T-helper 17 cell (primary cell): ENCODE measurements at regions not wholly inside any gene's neighbourhood (a gene's known extent, or its start where the extent isn't known, plus 50 kb on each side); places are given as distances from the start of the nearest gene placed in this dataset.
A peak's percentile ranks its signal among the peaks of the same experiment; 100 is the strongest.

ENCODE experiments used
- ATAC-seq: fragments of 150-1000 bp; cut with Tn5 transposase; 2 replicates; pipeline ENCODE4 v1.10.0; 2021; ENCODE audit warnings: mild to moderate bottlenecking, moderate library complexity
- DNase-seq, 3 donors: peaks; one replicate each; pipeline versions ENCODE4 v3.0.0 to v3.0.0-alpha.2; 2020 to 2021
- H3K9me3 ChIP-seq: one replicate; pipeline ENCODE4 v1.7.0; 2013; ENCODE audit warnings: low read length, mild to moderate bottlenecking; ENCODE audit not compliant: control insufficient read depth, poor library complexity, severe bottlenecking
- H3K27ac Mint-ChIP-seq: one replicate; pipeline ENCODE4 v1.8.0; 2022; ENCODE audit warnings: mild to moderate bottlenecking, moderate library complexity, mixed read lengths
- H3K27me3 Mint-ChIP-seq: one replicate; pipeline ENCODE4 v1.8.0; 2022; ENCODE audit warnings: mixed read lengths
- H3K36me3 Mint-ChIP-seq: one replicate; pipeline ENCODE4 v1.8.0; 2022; ENCODE audit warnings: low read depth, mixed read lengths
- H3K4me1 Mint-ChIP-seq: one replicate; pipeline ENCODE4 v1.8.0; 2022; ENCODE audit warnings: mild to moderate bottlenecking, mixed read lengths
- H3K4me3 Mint-ChIP-seq: one replicate; pipeline ENCODE4 v1.8.0; 2022; ENCODE audit warnings: mild to moderate bottlenecking, moderate library complexity, mixed read lengths

GRCh38 chr6:133683606-133684005, 205.3 kb upstream of the TCF21 start:
- no peaks in the 10 kb centered on the region for H3K9me3 ChIP-seq
- Mint-ChIP-seq H3K27ac (no peak overlapping the region), H3K4me1 (no peaks in the 10 kb centered on the region), H3K4me3 (no peak overlapping the region), H3K36me3 (no peaks in the 10 kb centered on the region), H3K27me3 (no peaks in the 10 kb centered on the region)
- no peak for ATAC-seq
- DNase-seq = no peak

GRCh38 chr6:133688705-133689492, 200.0 kb upstream of the TCF21 start:
- no peaks in the 10 kb centered on the region for H3K36me3 Mint-ChIP-seq
- H3K4me3 Mint-ChIP-seq = peak overlapping the region; percentile 13
- peak overlapping the region; percentile 35 for H3K27ac Mint-ChIP-seq
- no peaks in the 10 kb centered on the region for H3K9me3 ChIP-seq
- DNase-seq = no peak
- ATAC-seq = peak; percentile 69
- no peaks in the 10 kb centered on the region for H3K27me3 Mint-ChIP-seq
- peaks cover 5% of the 10 kb centered on the region for H3K4me1 Mint-ChIP-seq

- Mint-ChIP-seq H3K27me3 (no peaks in the 10 kb centered on the region), H3K27ac (no peak overlapping the region), H3K36me3 (no peaks in the 10 kb centered on the region), H3K4me3 (no peak overlapping the region), H3K4me1 (peaks cover 5% of the 10 kb centered on the region)
- DNase-seq = no peak
- H3K9me3 ChIP-seq = no peaks in the 10 kb centered on the region
- ATAC-seq = peak; percentile 49
Measured at GRCh38 chr6:133689863-133690262, 199.1 kb upstream of the TCF21 start.

GRCh38 chr6:133693565-133693964, 195.3 kb upstream of the TCF21 start:
- DNase-seq (no peak), ATAC-seq (no peak)
- no peak overlapping the region for H3K4me3 Mint-ChIP-seq
- no peaks in the 10 kb centered on the region for H3K27me3 Mint-ChIP-seq
- H3K27ac Mint-ChIP-seq = no peak overlapping the region
- no peaks in the 10 kb centered on the region for H3K9me3 ChIP-seq
- peaks cover 5% of the 10 kb centered on the region for H3K4me1 Mint-ChIP-seq
- no peaks in the 10 kb centered on the region for H3K36me3 Mint-ChIP-seq

- DNase-seq (no peak), ATAC-seq (no peak)
- no peaks in the 10 kb centered on the region for H3K36me3 Mint-ChIP-seq
- no peak overlapping the region for H3K4me3 Mint-ChIP-seq
- H3K9me3 ChIP-seq = no peaks in the 10 kb centered on the region
- H3K4me1 Mint-ChIP-seq = peaks cover 6% of the 10 kb centered on the region
- no peak overlapping the region for H3K27ac Mint-ChIP-seq
- no peaks in the 10 kb centered on the region for H3K27me3 Mint-ChIP-seq
Measured at GRCh38 chr6:133697185-133697584, 191.7 kb upstream of the TCF21 start.

- Mint-ChIP-seq H3K27me3 (no peaks in the 10 kb centered on the region), H3K36me3 (no peaks in the 10 kb centered on the region), H3K27ac (no peak overlapping the region), H3K4me3 (no peak overlapping the region), H3K4me1 (peaks cover 6% of the 10 kb centered on the region)
- H3K9me3 ChIP-seq = no peaks in the 10 kb centered on the region
- no peak for ATAC-seq
- DNase-seq = no peak
Measured at GRCh38 chr6:133697666-133698065, 191.2 kb upstream of the TCF21 start.

GRCh38 chr6:133698272-133698671, 190.6 kb upstream of the TCF21 start:
- Mint-ChIP-seq H3K27ac (no peak overlapping the region), H3K4me1 (peaks cover 6% of the 10 kb centered on the region), H3K4me3 (no peak overlapping the region), H3K36me3 (no peaks in the 10 kb centered on the region), H3K27me3 (no peaks in the 10 kb centered on the region)
- no peaks in the 10 kb centered on the region for H3K9me3 ChIP-seq
- ATAC-seq = no peak
- DNase-seq = no peak

- no peaks in the 10 kb centered on the region for H3K36me3 Mint-ChIP-seq
- no peak for ATAC-seq
- no peak overlapping the region for H3K4me3 Mint-ChIP-seq
Measured at GRCh38 chr6:133699741-133700385, 189.1 kb upstream of the TCF21 start.

GRCh38 chr6:133701633-133702331, 187.1 kb upstream of the TCF21 start:
- no peak for ATAC-seq
- no peaks in the 10 kb centered on the region for H3K27me3 Mint-ChIP-seq

More at GRCh38 chr6:133699741-133700385, 189.1 kb upstream of the TCF21 start:
- Mint-ChIP-seq H3K4me1 (peaks cover 6% of the 10 kb centered on the region), H3K27ac (no peak overlapping the region), H3K27me3 (no peaks in the 10 kb centered on the region)
- no peaks in the 10 kb centered on the region for H3K9me3 ChIP-seq
- DNase-seq = no peak

GRCh38 chr6:133704371-133704770, 184.5 kb upstream of the TCF21 start:
- H3K9me3 ChIP-seq = no peaks in the 10 kb centered on the region
- Mint-ChIP-seq H3K36me3 (no peaks in the 10 kb centered on the region), H3K27me3 (no peaks in the 10 kb centered on the region), H3K4me1 (peaks cover 13% of the 10 kb centered on the region), H3K4me3 (no peak overlapping the region), H3K27ac (no peak overlapping the region)
- no peak for DNase-seq
- ATAC-seq = no peak

More at GRCh38 chr6:133701633-133702331, 187.1 kb upstream of the TCF21 start:
- no peak overlapping the region for H3K4me3 Mint-ChIP-seq
- H3K27ac Mint-ChIP-seq = peak overlapping the region; percentile 0
- peaks cover 7% of the 10 kb centered on the region for H3K4me1 Mint-ChIP-seq
- H3K9me3 ChIP-seq = no peaks in the 10 kb centered on the region
- no peaks in the 10 kb centered on the region for H3K36me3 Mint-ChIP-seq
- no peak for DNase-seq

GRCh38 chr6:133705066-133705465, 183.8 kb upstream of the TCF21 start:
- DNase-seq = no peak
- H3K9me3 ChIP-seq = no peaks in the 10 kb centered on the region
- Mint-ChIP-seq H3K4me1 (peaks cover 13% of the 10 kb centered on the region), H3K27ac (no peak overlapping the region), H3K4me3 (no peak overlapping the region), H3K27me3 (no peaks in the 10 kb centered on the region), H3K36me3 (no peaks in the 10 kb centered on the region)
- no peak for ATAC-seq

GRCh38 chr6:133705731-133706130, 183.2 kb upstream of the TCF21 start:
- Mint-ChIP-seq H3K27me3 (no peaks in the 10 kb centered on the region), H3K4me3 (no peak overlapping the region), H3K27ac (no peak overlapping the region), H3K36me3 (no peaks in the 10 kb centered on the region), H3K4me1 (peaks cover 13% of the 10 kb centered on the region)
- DNase-seq = no peak
- H3K9me3 ChIP-seq = no peaks in the 10 kb centered on the region
- ATAC-seq = no peak

GRCh38 chr6:133707456-133707855, 181.5 kb upstream of the TCF21 start:
- H3K27me3 Mint-ChIP-seq = peaks cover under 1% of the 10 kb centered on the region
- ATAC-seq = peak; percentile 91
- no peaks in the 10 kb centered on the region for H3K9me3 ChIP-seq
- H3K4me1 Mint-ChIP-seq = peaks cover 7% of the 10 kb centered on the region
- H3K27ac Mint-ChIP-seq = no peak overlapping the region
- no peak for DNase-seq
- no peak overlapping the region for H3K4me3 Mint-ChIP-seq
- H3K36me3 Mint-ChIP-seq = no peaks in the 10 kb centered on the region
